Smooth muscle cell (in vitro differentiated cells): ENCODE measurements at regions not wholly inside any gene's neighbourhood (a gene's known extent, or its start where the extent isn't known, plus 50 kb on each side); places are given as distances from the start of the nearest gene placed in this dataset.
"Not testable (repeated sequence)": the region's sequence is repeated elsewhere in the genome, so short reads cannot be mapped to it uniquely, and the experiment has no call there.

Experiments used
- DNase-seq: peaks from one replicate; lab custom pipeline; 2025; ENCODE audit not compliant: unreplicated experiment; lab: John Stamatoyannopoulos, UW
- H2AFZ ChIP-seq: fragments of 200-600 bp; sonication (generic); 2 replicates; pipeline ENCODE4 v1.6.0; 2016; ENCODE audit warnings: antibody characterized with exemption, low read depth, mild to moderate bottlenecking
- H3F3A ChIP-seq: fragments of 200-600 bp; sonication (generic); 2 replicates; pipeline ENCODE4 v1.6.0; 2017; ENCODE audit warnings: antibody characterized with exemption, low read depth
- H3K27ac ChIP-seq: fragments of 200-600 bp; sonication (generic); 2 replicates; pipeline ENCODE4 v1.5.1; 2016; ENCODE audit warnings: low read depth, mild to moderate bottlenecking
- H3K27me3 ChIP-seq: fragments of 200-600 bp; sonication (generic); 2 replicates; pipeline ENCODE4 v1.6.1; 2016; ENCODE audit warnings: low read depth, mild to moderate bottlenecking
- H3K36me3 ChIP-seq: fragments of 200-600 bp; sonication (generic); 2 replicates; pipeline ENCODE4 v1.5.1; 2016; ENCODE audit warnings: low read depth
- H3K4me1 ChIP-seq: fragments of 200-600 bp; sonication (generic); 2 replicates; pipeline ENCODE4 v1.5.1; 2016; ENCODE audit warnings: low read depth
- H3K4me2 ChIP-seq: fragments of 200-600 bp; sonication (generic); 2 replicates; pipeline ENCODE4 v1.6.0; 2016; ENCODE audit warnings: mild to moderate bottlenecking
- H3K4me3 ChIP-seq: fragments of 200-600 bp; sonication (generic); 2 replicates; pipeline ENCODE4 v1.5.1; 2016; ENCODE audit warnings: mild to moderate bottlenecking
- H3K79me2 ChIP-seq: fragments of 200-600 bp; sonication (generic); 2 replicates; pipeline ENCODE4 v1.6.0; 2016; ENCODE audit warnings: low read depth, mild to moderate bottlenecking
- H3K9ac ChIP-seq: fragments of 200-600 bp; sonication (generic); 2 replicates; pipeline ENCODE4 v1.6.0; 2016; ENCODE audit warnings: low read depth
- H3K9me3 ChIP-seq: fragments of 200-600 bp; sonication (generic); replicated peaks from 2 replicates; pipeline ENCODE4 v1.5.1; 2016; ENCODE audit warnings: low read depth
- H4K20me1 ChIP-seq: fragments of 200-600 bp; sonication (generic); 2 replicates; pipeline ENCODE4 v1.6.0; 2016; ENCODE audit warnings: low read depth
- WGBS: methylation state at CpG from one replicate; pipeline ENCODE4 v1.1.7; 2016; ENCODE audit warnings: low lambda C conversion rate; 5-methylcytosine and 5-hydroxymethylcytosine counted together
- TF ChIP-seq, protein P1 (sequence below): fragments of 200-600 bp; sonication (generic); IDR thresholded peaks from 2 replicates; pipeline ENCODE4 v1.5.1; 2017; ENCODE audit warnings: borderline replicate concordance, mild to moderate bottlenecking, antibody characterized with exemption; ENCODE audit not compliant: insufficient read depth, poor library complexity, severe bottlenecking

DNA sequence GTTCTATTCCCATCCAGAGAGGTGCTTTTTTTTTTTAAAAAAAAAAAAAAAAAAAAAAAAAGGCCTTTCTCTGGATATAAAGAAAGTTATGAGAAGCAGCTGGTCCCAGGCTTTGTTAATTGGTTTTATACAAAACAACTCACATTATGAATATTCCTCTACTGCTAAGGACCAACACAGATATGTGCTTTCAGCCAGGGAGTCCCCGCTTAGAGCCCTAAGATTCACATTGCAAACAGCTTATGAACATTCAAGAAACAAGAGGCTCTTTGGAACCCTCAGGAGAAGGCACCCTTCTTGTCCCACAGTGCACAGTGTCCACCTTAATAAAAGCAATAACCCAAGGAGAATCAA, 53.5 kb upstream of the GPR31 start:
- no peak for DNase-seq
- H3K9ac ChIP-seq: no peak overlapping the region
- no peaks in the 10 kb centered on the region for H3K36me3 ChIP-seq
- WGBS: 100% methylated on average over 1 of the region's 1 CpG
- H2AFZ ChIP-seq: no peak overlapping the region
- no peak overlapping the region for H3K4me2 ChIP-seq
- TF ChIP-seq, protein P1, sequence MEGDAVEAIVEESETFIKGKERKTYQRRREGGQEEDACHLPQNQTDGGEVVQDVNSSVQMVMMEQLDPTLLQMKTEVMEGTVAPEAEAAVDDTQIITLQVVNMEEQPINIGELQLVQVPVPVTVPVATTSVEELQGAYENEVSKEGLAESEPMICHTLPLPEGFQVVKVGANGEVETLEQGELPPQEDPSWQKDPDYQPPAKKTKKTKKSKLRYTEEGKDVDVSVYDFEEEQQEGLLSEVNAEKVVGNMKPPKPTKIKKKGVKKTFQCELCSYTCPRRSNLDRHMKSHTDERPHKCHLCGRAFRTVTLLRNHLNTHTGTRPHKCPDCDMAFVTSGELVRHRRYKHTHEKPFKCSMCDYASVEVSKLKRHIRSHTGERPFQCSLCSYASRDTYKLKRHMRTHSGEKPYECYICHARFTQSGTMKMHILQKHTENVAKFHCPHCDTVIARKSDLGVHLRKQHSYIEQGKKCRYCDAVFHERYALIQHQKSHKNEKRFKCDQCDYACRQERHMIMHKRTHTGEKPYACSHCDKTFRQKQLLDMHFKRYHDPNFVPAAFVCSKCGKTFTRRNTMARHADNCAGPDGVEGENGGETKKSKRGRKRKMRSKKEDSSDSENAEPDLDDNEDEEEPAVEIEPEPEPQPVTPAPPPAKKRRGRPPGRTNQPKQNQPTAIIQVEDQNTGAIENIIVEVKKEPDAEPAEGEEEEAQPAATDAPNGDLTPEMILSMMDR: no peak
- H3K27me3 ChIP-seq: no peaks in the 10 kb centered on the region
- H3F3A ChIP-seq: no peaks in the 10 kb centered on the region
- H3K9me3 ChIP-seq: no peaks in the 10 kb centered on the region
- no peak overlapping the region for H3K27ac ChIP-seq
- H3K79me2 ChIP-seq: no peaks in the 10 kb centered on the region
- no peaks in the 10 kb centered on the region for H4K20me1 ChIP-seq
- no peaks in the 10 kb centered on the region for H3K4me1 ChIP-seq
- no peak overlapping the region for H3K4me3 ChIP-seq

DNA sequence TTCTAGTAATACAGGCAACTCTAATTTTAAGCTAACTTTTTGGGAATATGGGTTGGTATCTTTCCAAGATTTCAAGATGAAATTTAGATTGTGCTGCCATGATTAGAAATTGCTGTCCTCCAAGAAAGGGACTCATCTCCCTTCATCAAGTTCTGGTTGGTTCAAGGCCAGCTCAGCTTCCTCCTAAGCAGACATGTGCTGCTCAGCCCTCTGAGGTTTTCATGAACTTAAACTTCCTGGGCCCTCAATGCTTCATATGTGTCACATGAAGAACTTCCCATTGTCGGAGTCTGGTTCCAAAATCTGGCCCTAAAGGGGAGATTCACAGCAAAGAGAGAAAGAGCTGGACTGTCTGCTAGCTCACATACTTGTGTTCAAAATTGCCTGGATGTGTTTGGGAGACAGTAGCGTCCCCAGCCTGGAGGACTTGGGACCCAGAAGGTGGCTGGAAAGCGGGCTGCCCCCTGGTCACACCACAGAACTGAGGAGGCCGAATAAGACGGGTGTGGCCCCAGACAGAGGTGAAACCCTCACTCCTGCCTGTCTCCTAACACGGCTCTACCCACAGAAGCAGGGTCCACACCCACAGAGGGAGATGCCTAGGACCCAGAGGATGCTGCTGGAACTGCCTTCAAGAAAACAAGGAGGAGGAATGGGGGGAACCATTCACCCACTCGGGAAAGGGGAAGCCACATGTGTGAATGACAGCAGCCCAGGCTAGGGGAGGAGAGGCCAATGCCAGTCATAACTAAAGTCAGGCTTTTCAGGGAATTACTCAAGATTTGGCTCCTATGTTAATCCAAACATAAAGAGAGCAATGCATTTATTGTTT, 54.3 kb upstream of the GPR31 start:
- Histone ChIP-seq H3K4me2 (no peak overlapping the region), H3K79me2 (no peaks in the 10 kb centered on the region), H3F3A (no peaks in the 10 kb centered on the region), H3K9ac (no peak overlapping the region), H3K36me3 (no peaks in the 10 kb centered on the region), H3K4me3 (no peak overlapping the region), H3K9me3 (no peaks in the 10 kb centered on the region), H4K20me1 (no peaks in the 10 kb centered on the region), H3K27ac (no peak overlapping the region), H3K4me1 (no peaks in the 10 kb centered on the region), H3K27me3 (no peaks in the 10 kb centered on the region), H2AFZ (no peak overlapping the region)
- DNase-seq: no peak
- WGBS: 65% methylated on average over 7 of the region's 7 CpGs
- TF ChIP-seq, protein P1: no peak

DNA sequence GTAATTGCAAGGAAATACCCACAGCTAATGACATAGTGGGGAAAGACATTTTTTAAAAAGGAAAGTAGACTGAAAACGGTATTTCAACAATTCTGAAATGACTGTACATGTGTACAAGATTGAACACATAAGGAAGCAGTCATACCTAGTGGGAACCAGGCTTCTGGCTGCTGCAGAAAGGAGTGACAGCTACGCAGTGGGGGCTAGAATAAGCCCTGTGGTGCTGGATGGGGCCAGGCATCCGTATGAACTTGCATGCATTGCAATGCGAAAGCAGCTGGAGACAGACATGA, 54.9 kb upstream of the GPR31 start:
- Histone ChIP-seq H3K36me3 (no peaks in the 10 kb centered on the region), H3K27me3 (no peaks in the 10 kb centered on the region), H3F3A (no peaks in the 10 kb centered on the region), H3K79me2 (no peaks in the 10 kb centered on the region), H2AFZ (no peak overlapping the region), H4K20me1 (no peaks in the 10 kb centered on the region), H3K9ac (no peak overlapping the region), H3K9me3 (no peaks in the 10 kb centered on the region), H3K4me2 (no peak overlapping the region), H3K4me1 (no peaks in the 10 kb centered on the region), H3K27ac (no peak overlapping the region), H3K4me3 (no peak overlapping the region)
- TF ChIP-seq, protein P1: no peak
- WGBS: 87% methylated on average over 4 of the region's 4 CpGs
- DNase-seq: no peak

DNA sequence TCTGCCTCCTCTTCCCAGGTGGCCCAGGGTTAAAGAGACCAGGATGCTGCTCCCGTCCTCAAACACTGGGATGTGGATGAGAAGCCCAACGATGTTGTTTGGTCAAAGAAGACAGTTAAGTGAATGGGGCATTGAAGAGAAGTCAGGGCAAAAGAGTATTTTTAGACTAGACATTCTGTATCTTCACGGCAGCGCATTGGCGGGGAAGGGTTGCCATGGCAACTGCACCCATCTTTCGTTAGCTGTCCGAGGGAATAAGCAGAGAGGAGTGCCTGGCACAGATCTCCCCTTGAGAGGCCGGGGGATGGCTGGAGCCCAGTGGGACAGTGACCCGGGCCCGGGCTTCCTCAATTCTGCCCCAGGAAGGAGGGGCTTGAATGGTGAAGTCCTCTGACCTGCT, 56.4 kb upstream of the GPR31 start:
- H3F3A ChIP-seq: no peaks in the 10 kb centered on the region
- H3K4me3 ChIP-seq: no peak overlapping the region
- H3K79me2 ChIP-seq: no peaks in the 10 kb centered on the region
- no peak overlapping the region for H3K4me2 ChIP-seq
- no peak for DNase-seq
- H4K20me1 ChIP-seq: no peaks in the 10 kb centered on the region
- no peak overlapping the region for H3K27ac ChIP-seq
- H3K4me1 ChIP-seq: no peaks in the 10 kb centered on the region
- H3K9ac ChIP-seq: no peak overlapping the region
- TF ChIP-seq, protein P1: no peak
- H3K9me3 ChIP-seq: no peaks in the 10 kb centered on the region
- H2AFZ ChIP-seq: no peak overlapping the region
- WGBS: 78% methylated on average over 9 of the region's 10 CpGs
- no peaks in the 10 kb centered on the region for H3K36me3 ChIP-seq
- H3K27me3 ChIP-seq: no peaks in the 10 kb centered on the region

DNA sequence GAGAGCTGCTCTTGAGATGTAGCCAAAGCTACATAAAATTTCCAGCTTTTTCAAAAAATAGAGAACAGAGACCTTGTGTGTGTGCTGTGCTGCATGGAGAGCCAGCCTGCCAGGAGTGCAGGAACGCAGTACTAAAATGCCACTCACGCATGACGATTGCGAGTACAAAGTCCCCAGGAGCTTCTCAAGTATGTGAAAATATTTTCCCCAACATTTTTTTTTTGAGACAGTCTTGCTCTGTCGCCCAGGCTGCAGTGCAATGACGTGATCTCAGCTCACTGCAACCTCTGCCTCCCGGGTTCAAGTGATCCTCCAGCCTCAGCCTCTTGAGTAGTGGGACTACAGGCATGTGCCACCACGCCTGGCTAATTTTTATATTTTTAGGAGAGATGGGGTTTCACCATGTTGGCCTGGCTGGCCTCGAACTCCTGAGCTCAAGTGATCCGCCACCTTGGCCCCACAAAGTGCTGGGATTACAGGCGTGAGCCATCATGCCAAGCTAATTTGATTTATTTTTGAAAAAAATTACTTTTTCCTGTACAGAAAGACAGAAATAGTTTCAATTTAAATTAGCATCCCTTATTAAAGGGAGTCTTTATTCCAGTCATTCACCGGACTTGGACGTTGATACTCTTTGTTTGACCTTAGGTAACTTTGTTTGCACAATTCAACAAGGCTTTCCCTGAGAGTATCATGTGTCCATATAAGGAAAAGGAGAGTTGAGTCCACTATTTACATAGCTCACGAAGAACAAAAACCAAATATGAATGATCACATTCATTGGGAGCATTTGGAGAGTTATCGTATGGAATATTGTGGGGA, 57.9 kb upstream of the GPR31 start:
- 53% methylated on average over 13 of the region's 15 CpGs for WGBS
- not testable (repeated sequence) for H3K36me3 ChIP-seq

More for the DNA sequence above, 57.9 kb upstream of the GPR31 start:
- not testable (repeated sequence) for H3K4me2 ChIP-seq, H3K4me3 ChIP-seq, H3K4me1 ChIP-seq, H2AFZ ChIP-seq, H3K27me3 ChIP-seq, H4K20me1 ChIP-seq, H3K9me3 ChIP-seq, H3K27ac ChIP-seq, DNase-seq, H3F3A ChIP-seq, H3K9ac ChIP-seq, H3K79me2 ChIP-seq
